ENCODE measurements at regions not wholly inside any gene's neighbourhood (a gene's known extent, or its start where the extent isn't known, plus 50 kb on each side); places are given as distances from the start of the nearest gene placed in this dataset.

GRCh38 chr12:85509081-85509856 lies 229.2 kb downstream of the ALX1 start:
- H3K4me3 ChIP-seq (ENCODE audit: low read depth, low read length), result no peak overlapping the region
- TF ChIP-seq CTCF (IDR thresholded peaks at IDR 0.05; ENCODE audit: low read depth, low read length) (no peak), POLR2A (IDR thresholded peaks at IDR 0.05; ENCODE audit: extremely low read depth, insufficient read length) (no peak), MYC (IDR thresholded peaks at IDR 0.05; ENCODE audit: low read depth, low read length) (no peak), MAX (IDR thresholded peaks at IDR 0.05; ENCODE audit: low read depth, low read length) (no peak)
- DNase-seq (ENCODE audit: low read depth), result no peak

GRCh38 chr12:85509857-85510256 lies 229.8 kb downstream of the ALX1 start:
- H3K4me3 ChIP-seq (ENCODE audit: low read depth, low read length), result no peak overlapping the region
- no peak for DNase-seq (ENCODE audit: low read depth)
- TF ChIP-seq MAX (IDR thresholded peaks at IDR 0.05; ENCODE audit: low read depth, low read length) (no peak), POLR2A (IDR thresholded peaks at IDR 0.05; ENCODE audit: extremely low read depth, insufficient read length) (no peak), MYC (IDR thresholded peaks at IDR 0.05; ENCODE audit: low read depth, low read length) (no peak), CTCF (IDR thresholded peaks at IDR 0.05; ENCODE audit: low read depth, low read length) (no peak)

GRCh38 chr12:85516039-85516438 lies 236.0 kb downstream of the ALX1 start:
- no peak for TF ChIP-seq MAX (IDR thresholded peaks at IDR 0.05; ENCODE audit: low read depth, low read length)
- TF ChIP-seq CTCF (IDR thresholded peaks at IDR 0.05; ENCODE audit: low read depth, low read length), result no peak
- TF ChIP-seq MYC (IDR thresholded peaks at IDR 0.05; ENCODE audit: low read depth, low read length), result no peak
- TF ChIP-seq POLR2A (IDR thresholded peaks at IDR 0.05; ENCODE audit: extremely low read depth, insufficient read length), result no peak
- H3K4me3 ChIP-seq (ENCODE audit: low read depth, low read length), result no peak overlapping the region
- DNase-seq (ENCODE audit: low read depth), result no peak

GRCh38 chr12:85516667-85517325 lies 236.8 kb downstream of the ALX1 start:
- TF ChIP-seq POLR2A (IDR thresholded peaks at IDR 0.05; ENCODE audit: extremely low read depth, insufficient read length) (no peak), MYC (IDR thresholded peaks at IDR 0.05; ENCODE audit: low read depth, low read length) (no peak), MAX (IDR thresholded peaks at IDR 0.05; ENCODE audit: low read depth, low read length) (no peak), CTCF (IDR thresholded peaks at IDR 0.05; ENCODE audit: low read depth, low read length) (no peak)
- no peak for DNase-seq (ENCODE audit: low read depth)
- H3K4me3 ChIP-seq (ENCODE audit: low read depth, low read length), result no peak overlapping the region

GRCh38 chr12:85519163-85519562 lies 239.1 kb downstream of the ALX1 start:
- TF ChIP-seq POLR2A (IDR thresholded peaks at IDR 0.05; ENCODE audit: extremely low read depth, insufficient read length) (no peak), MAX (IDR thresholded peaks at IDR 0.05; ENCODE audit: low read depth, low read length) (no peak), CTCF (IDR thresholded peaks at IDR 0.05; ENCODE audit: low read depth, low read length) (no peak), MYC (IDR thresholded peaks at IDR 0.05; ENCODE audit: low read depth, low read length) (no peak)
- H3K4me3 ChIP-seq (ENCODE audit: low read depth, low read length), result no peak overlapping the region
- DNase-seq (ENCODE audit: low read depth), result no peak
